ENCODE measurements at regions not wholly inside any gene's neighbourhood (a gene's known extent, or its start where the extent isn't known, plus 50 kb on each side); places are given as distances from the start of the nearest gene placed in this dataset.
A peak's percentile ranks its signal among the peaks of the same experiment; 100 is the strongest.

DNA sequence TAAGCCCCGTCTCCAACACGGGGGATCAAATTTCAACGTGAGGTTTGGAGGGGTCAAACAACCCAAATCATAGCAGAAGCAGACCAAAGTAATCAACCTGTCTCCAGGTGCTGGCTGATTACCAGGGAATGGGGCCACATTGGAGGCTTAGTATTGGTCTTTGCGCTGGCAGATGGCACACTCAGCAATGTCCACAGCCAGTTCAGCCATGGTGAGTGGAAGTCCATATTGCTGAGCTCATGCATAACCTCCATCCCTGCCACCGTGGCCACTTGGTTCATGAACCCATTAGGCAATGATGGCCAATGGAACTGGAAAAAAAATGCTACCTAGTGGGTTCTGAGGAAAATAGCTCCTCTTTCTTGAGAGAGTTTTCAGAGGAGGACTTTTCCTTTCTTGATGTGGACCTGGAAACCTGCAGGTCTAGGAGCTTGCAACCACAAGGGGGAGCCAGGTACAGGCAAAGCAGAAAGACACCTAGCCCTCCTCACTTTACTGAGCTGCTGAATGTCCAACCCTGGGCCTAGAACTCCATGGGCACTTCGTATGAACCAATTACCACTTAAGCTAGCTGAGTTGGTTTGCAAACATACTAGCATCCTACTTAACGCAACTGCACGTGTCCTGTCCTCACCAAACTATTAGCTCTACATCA, 128.0 kb upstream of the GYPC start:
- peak; percentile 74 for DNase-seq (ENCODE audit: low spot score)
- Histone ChIP-seq H3K9me2 (replicated peaks; ENCODE audit: insufficient read depth) (no peaks in the 10 kb centered on the region), H2AFZ (no peak overlapping the region), H3K4me3 (no peak overlapping the region), H3K36me3 (replicated peaks; ENCODE audit: insufficient read depth, low read depth) (no peaks in the 10 kb centered on the region), H3K79me2 (no peaks in the 10 kb centered on the region), H3K4me1 (ENCODE audit: insufficient read depth) (no peaks in the 10 kb centered on the region), H4K20me1 (ENCODE audit: insufficient read depth, poor library complexity, severe bottlenecking) (no peaks in the 10 kb centered on the region), H3K4me2 (no peak overlapping the region), H3K27me3 (no peaks in the 10 kb centered on the region), H3K27ac (no peak overlapping the region), H3K9me3 (ENCODE audit: low read depth) (no peaks in the 10 kb centered on the region)
- TF ChIP-seq, protein P1, sequence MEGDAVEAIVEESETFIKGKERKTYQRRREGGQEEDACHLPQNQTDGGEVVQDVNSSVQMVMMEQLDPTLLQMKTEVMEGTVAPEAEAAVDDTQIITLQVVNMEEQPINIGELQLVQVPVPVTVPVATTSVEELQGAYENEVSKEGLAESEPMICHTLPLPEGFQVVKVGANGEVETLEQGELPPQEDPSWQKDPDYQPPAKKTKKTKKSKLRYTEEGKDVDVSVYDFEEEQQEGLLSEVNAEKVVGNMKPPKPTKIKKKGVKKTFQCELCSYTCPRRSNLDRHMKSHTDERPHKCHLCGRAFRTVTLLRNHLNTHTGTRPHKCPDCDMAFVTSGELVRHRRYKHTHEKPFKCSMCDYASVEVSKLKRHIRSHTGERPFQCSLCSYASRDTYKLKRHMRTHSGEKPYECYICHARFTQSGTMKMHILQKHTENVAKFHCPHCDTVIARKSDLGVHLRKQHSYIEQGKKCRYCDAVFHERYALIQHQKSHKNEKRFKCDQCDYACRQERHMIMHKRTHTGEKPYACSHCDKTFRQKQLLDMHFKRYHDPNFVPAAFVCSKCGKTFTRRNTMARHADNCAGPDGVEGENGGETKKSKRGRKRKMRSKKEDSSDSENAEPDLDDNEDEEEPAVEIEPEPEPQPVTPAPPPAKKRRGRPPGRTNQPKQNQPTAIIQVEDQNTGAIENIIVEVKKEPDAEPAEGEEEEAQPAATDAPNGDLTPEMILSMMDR (IDR thresholded peaks at IDR 0.05; ENCODE audit: poor library complexity), result peak; percentile 54
- TF ChIP-seq EZH2 (IDR thresholded peaks at IDR 0.05; ENCODE audit: borderline replicate concordance), result no peak
- WGBS (ENCODE audit: low lambda C conversion rate, missing lambda C conversion rate), result 58% methylated on average over 8 of the region's 8 CpGs

- H3K36me3 ChIP-seq (replicated peaks; ENCODE audit: insufficient read depth, low read depth), result no peaks in the 10 kb centered on the region
- no peak overlapping the region for H3K4me2 ChIP-seq
- H4K20me1 ChIP-seq (ENCODE audit: insufficient read depth, poor library complexity, severe bottlenecking), result no peaks in the 10 kb centered on the region
- no peaks in the 10 kb centered on the region for H3K27me3 ChIP-seq
- H3K9me3 ChIP-seq (ENCODE audit: low read depth), result no peaks in the 10 kb centered on the region
- no peaks in the 10 kb centered on the region for H3K79me2 ChIP-seq
- H3K4me3 ChIP-seq, result no peak overlapping the region
- H3K9me2 ChIP-seq (replicated peaks; ENCODE audit: insufficient read depth), result no peaks in the 10 kb centered on the region
- no peak overlapping the region for H3K27ac ChIP-seq
- no peak for TF ChIP-seq EZH2 (IDR thresholded peaks at IDR 0.05; ENCODE audit: borderline replicate concordance)
- TF ChIP-seq, protein P1 (IDR thresholded peaks at IDR 0.05; ENCODE audit: poor library complexity), result no peak
- no peak for TF ChIP-seq EZH2phosphoT487 (IDR thresholded peaks at IDR 0.05; ENCODE audit: low read depth, severe bottlenecking, unreplicated experiment)
- DNase-seq (ENCODE audit: low spot score), result no peak
- no peak overlapping the region for H2AFZ ChIP-seq
- no peaks in the 10 kb centered on the region for H3K4me1 ChIP-seq (ENCODE audit: insufficient read depth)
- 90% methylated on average over 3 of the region's 3 CpGs for WGBS (ENCODE audit: low lambda C conversion rate, missing lambda C conversion rate)
Measured at GRCh38 chr2:126531029-126531428, 124.9 kb upstream of the GYPC start.

GRCh38 chr2:126534478-126534877, 121.5 kb upstream of the GYPC start:
- DNase-seq (ENCODE audit: low spot score), result no peak
- Histone ChIP-seq H3K4me2 (no peak overlapping the region), H2AFZ (no peak overlapping the region), H3K27me3 (no peaks in the 10 kb centered on the region), H3K9me3 (ENCODE audit: low read depth) (no peaks in the 10 kb centered on the region), H3K27ac (no peak overlapping the region), H3K79me2 (no peaks in the 10 kb centered on the region), H3K4me3 (no peak overlapping the region), H3K4me1 (ENCODE audit: insufficient read depth) (no peaks in the 10 kb centered on the region), H3K9me2 (replicated peaks; ENCODE audit: insufficient read depth) (no peaks in the 10 kb centered on the region), H4K20me1 (ENCODE audit: insufficient read depth, poor library complexity, severe bottlenecking) (no peaks in the 10 kb centered on the region), H3K36me3 (replicated peaks; ENCODE audit: insufficient read depth, low read depth) (no peaks in the 10 kb centered on the region)
- 82% methylated on average over 6 of the region's 6 CpGs for WGBS (ENCODE audit: low lambda C conversion rate, missing lambda C conversion rate)
- TF ChIP-seq EZH2 (IDR thresholded peaks at IDR 0.05; ENCODE audit: borderline replicate concordance), result no peak
- no peak for TF ChIP-seq EZH2phosphoT487 (IDR thresholded peaks at IDR 0.05; ENCODE audit: low read depth, severe bottlenecking, unreplicated experiment)
- TF ChIP-seq, protein P1 (IDR thresholded peaks at IDR 0.05; ENCODE audit: poor library complexity), result no peak
